ENCODE measurements at regions not wholly inside any gene's neighbourhood (a gene's known extent, or its start where the extent isn't known, plus 50 kb on each side); places are given as distances from the start of the nearest gene placed in this dataset.

- WGBS (ENCODE audit: insufficient coverage), result 87% methylated on average over 5 of the region's 5 CpGs
- H3K27me3 ChIP-seq (ENCODE audit: control insufficient read depth, insufficient read depth, low read length), result no peaks in the 10 kb centered on the region
- H3K27ac ChIP-seq (ENCODE audit: low read length), result no peak overlapping the region
Observed at GRCh38 chr6:22015944-22016343, 280.9 kb downstream of the PRL start.

GRCh38 chr6:22017272-22017671 lies 279.6 kb downstream of the PRL start:
- no peaks in the 10 kb centered on the region for H3K27me3 Mint-ChIP-seq (ENCODE audit: low read depth in 2 of 2)
- peaks cover 2 to 3% of the 10 kb centered on the region in 2 donors for H3K9me3 Mint-ChIP-seq
- WGBS (ENCODE audit: insufficient coverage), result 72% methylated on average over 1 of the region's 1 CpG
- no peak for DNase-seq
- Histone ChIP-seq H3K27ac (ENCODE audit: low read length) (no peak overlapping the region), H3K27me3 (ENCODE audit: control insufficient read depth, insufficient read depth, low read length) (no peaks in the 10 kb centered on the region), H3K4me1 (ENCODE audit: control insufficient read depth, insufficient read depth, low read length) (no peaks in the 10 kb centered on the region), H3K4me3 (ENCODE audit: low read length) (no peak overlapping the region), H3K9me3 (ENCODE audit: control insufficient read depth, insufficient read depth, low read length) (peaks cover 5% of the 10 kb centered on the region), H3K36me3 (ENCODE audit: control insufficient read depth, insufficient read depth, low read length) (no peaks in the 10 kb centered on the region)
- H3K4me1 Mint-ChIP-seq, result no peaks in the 10 kb centered on the region
- no peak for TF ChIP-seq CTCF (IDR thresholded peaks at IDR 0.05)
- H3K27ac Mint-ChIP-seq, result no peak overlapping the region
- no peak overlapping the region for H3K4me3 Mint-ChIP-seq
- no peak for ATAC-seq
- no peaks in the 10 kb centered on the region for H3K36me3 Mint-ChIP-seq
- intact Hi-C loops (cut with micrococcal nuclease), result no loop called here

More at GRCh38 chr6:22015944-22016343, 280.9 kb downstream of the PRL start:
- no peak for TF ChIP-seq CTCF (IDR thresholded peaks at IDR 0.05)
- Histone ChIP-seq H3K4me1 (ENCODE audit: control insufficient read depth, insufficient read depth, low read length) (no peaks in the 10 kb centered on the region), H3K36me3 (ENCODE audit: control insufficient read depth, insufficient read depth, low read length) (no peaks in the 10 kb centered on the region), H3K4me3 (ENCODE audit: low read length) (no peak overlapping the region), H3K9me3 (ENCODE audit: control insufficient read depth, insufficient read depth, low read length) (no peaks in the 10 kb centered on the region)
- Mint-ChIP-seq H3K4me1 (no peaks in the 10 kb centered on the region), H3K27me3 (ENCODE audit: low read depth in 2 of 2) (no peaks in the 10 kb centered on the region), H3K9me3 (no peaks in the 10 kb centered on the region), H3K36me3 (no peaks in the 10 kb centered on the region), H3K27ac (no peak overlapping the region), H3K4me3 (no peak overlapping the region)
- DNase-seq, result no peak
- no peak for ATAC-seq
- intact Hi-C loops (cut with micrococcal nuclease), result no loop called here

- no peak overlapping the region for H3K4me3 Mint-ChIP-seq
- Histone ChIP-seq H3K27me3 (ENCODE audit: control insufficient read depth, insufficient read depth, low read length) (no peaks in the 10 kb centered on the region), H3K36me3 (ENCODE audit: control insufficient read depth, insufficient read depth, low read length) (no peaks in the 10 kb centered on the region), H3K4me3 (ENCODE audit: low read length) (no peak overlapping the region), H3K4me1 (ENCODE audit: control insufficient read depth, insufficient read depth, low read length) (no peaks in the 10 kb centered on the region), H3K9me3 (ENCODE audit: control insufficient read depth, insufficient read depth, low read length) (peaks cover 5% of the 10 kb centered on the region), H3K27ac (ENCODE audit: low read length) (no peak overlapping the region)
- no peaks in the 10 kb centered on the region for H3K4me1 Mint-ChIP-seq
- no peak for ATAC-seq
- intact Hi-C loops (cut with micrococcal nuclease), result no loop called here
- H3K27ac Mint-ChIP-seq, result no peak overlapping the region
- no peaks in the 10 kb centered on the region for H3K27me3 Mint-ChIP-seq (ENCODE audit: low read depth in 2 of 2)
- DNase-seq, result no peak
- WGBS (ENCODE audit: insufficient coverage), result 79% methylated on average over 2 of the region's 4 CpGs
- H3K9me3 Mint-ChIP-seq, result peaks cover 2 to 7% of the 10 kb centered on the region in 2 donors
- no peak for TF ChIP-seq CTCF (IDR thresholded peaks at IDR 0.05)
- no peaks in the 10 kb centered on the region for H3K36me3 Mint-ChIP-seq
Observed at GRCh38 chr6:22017766-22018165, 279.1 kb downstream of the PRL start.

GRCh38 chr6:22019857-22020256 lies 277.0 kb downstream of the PRL start:
- intact Hi-C loops (cut with micrococcal nuclease), result no loop called here

More at GRCh38 chr6:22019857-22020256, 277.0 kb downstream of the PRL start:
- WGBS (ENCODE audit: insufficient coverage), result 86% methylated on average over 5 of the region's 5 CpGs
- H3K4me1 ChIP-seq (ENCODE audit: control insufficient read depth, insufficient read depth, low read length), result no peaks in the 10 kb centered on the region
- Mint-ChIP-seq H3K36me3 (no peaks in the 10 kb centered on the region), H3K9me3 (peaks cover 4 to 7% of the 10 kb centered on the region in 2 donors), H3K4me3 (no peak overlapping the region), H3K27ac (no peak overlapping the region), H3K4me1 (no peaks in the 10 kb centered on the region), H3K27me3 (ENCODE audit: low read depth in 2 of 2) (no peaks in the 10 kb centered on the region)
- DNase-seq (no peak), ATAC-seq (no peak)
- H3K4me3 ChIP-seq (ENCODE audit: low read length), result no peak overlapping the region
- H3K27me3 ChIP-seq (ENCODE audit: control insufficient read depth, insufficient read depth, low read length), result no peaks in the 10 kb centered on the region
- no peak for TF ChIP-seq CTCF (IDR thresholded peaks at IDR 0.05)
- peaks cover 5% of the 10 kb centered on the region for H3K9me3 ChIP-seq (ENCODE audit: control insufficient read depth, insufficient read depth, low read length)
- no peak overlapping the region for H3K27ac ChIP-seq (ENCODE audit: low read length)
- no peaks in the 10 kb centered on the region for H3K36me3 ChIP-seq (ENCODE audit: control insufficient read depth, insufficient read depth, low read length)
